ENCODE measurements at regions not wholly inside any gene's neighbourhood (a gene's known extent, or its start where the extent isn't known, plus 50 kb on each side); places are given as distances from the start of the nearest gene placed in this dataset.

DNA sequence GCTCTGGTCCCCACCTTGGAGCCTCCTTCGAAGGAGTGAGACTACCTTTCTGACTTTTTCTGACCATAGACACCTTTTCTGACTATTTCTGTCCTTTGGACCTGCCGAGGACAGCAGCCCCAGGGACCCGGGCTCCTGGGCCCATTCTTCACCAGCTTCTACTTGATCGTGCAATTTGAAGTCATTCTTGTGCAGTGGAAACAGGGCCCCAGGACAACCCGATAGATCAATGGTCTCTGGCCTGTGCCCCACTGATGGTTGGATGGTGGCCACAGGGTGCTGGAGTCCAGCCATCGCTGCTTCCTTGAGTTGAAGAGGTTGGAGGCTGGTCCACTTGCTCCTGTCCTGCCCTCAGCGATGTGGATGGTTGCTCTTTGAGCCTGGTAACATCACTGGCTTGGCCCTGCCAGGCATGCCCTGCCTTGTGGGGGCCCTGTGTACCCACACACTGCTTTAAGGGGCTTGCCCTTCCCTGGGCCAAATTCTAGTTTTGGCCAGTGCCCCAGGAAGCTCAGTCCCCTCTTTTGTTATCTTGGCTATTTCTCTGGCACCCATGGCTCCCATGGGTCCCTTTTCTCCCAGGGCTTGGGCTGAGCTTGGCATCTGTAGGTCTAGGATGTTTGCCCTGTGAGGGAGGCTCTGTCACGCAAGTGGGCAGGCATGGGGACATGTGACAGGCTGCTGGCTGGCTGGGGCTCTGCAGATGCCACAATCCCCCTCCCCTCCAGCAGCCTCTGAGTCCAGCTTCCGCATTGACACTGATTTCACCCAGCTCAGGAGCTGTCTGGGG is 375.6 kb upstream of the NUPR2 start:
- no peak overlapping the region for H2AFZ ChIP-seq
- H3K36me3 ChIP-seq (ENCODE audit: low read depth): no peaks in the 10 kb centered on the region
- BruUV-seq (replicated peaks): no TSS peak
- H3K9me3 ChIP-seq (ENCODE audit: insufficient read depth, low read depth): no peaks in the 10 kb centered on the region
- no peak overlapping the region for H3K4me3 ChIP-seq
- no peak overlapping the region for H3K4me2 ChIP-seq
- no peaks in the 10 kb centered on the region for H3K9me2 ChIP-seq (ENCODE audit: insufficient read depth)
- H3F3A ChIP-seq (ENCODE audit: insufficient read depth, low read depth): no peaks in the 10 kb centered on the region
- CTCF ChIA-PET: no interaction called here
- no peak overlapping the region for H3K27ac ChIP-seq
- no peak for TF ChIP-seq EZH2 (IDR thresholded peaks at IDR 0.05; ENCODE audit: low read depth)
- TF ChIP-seq, protein P1, sequence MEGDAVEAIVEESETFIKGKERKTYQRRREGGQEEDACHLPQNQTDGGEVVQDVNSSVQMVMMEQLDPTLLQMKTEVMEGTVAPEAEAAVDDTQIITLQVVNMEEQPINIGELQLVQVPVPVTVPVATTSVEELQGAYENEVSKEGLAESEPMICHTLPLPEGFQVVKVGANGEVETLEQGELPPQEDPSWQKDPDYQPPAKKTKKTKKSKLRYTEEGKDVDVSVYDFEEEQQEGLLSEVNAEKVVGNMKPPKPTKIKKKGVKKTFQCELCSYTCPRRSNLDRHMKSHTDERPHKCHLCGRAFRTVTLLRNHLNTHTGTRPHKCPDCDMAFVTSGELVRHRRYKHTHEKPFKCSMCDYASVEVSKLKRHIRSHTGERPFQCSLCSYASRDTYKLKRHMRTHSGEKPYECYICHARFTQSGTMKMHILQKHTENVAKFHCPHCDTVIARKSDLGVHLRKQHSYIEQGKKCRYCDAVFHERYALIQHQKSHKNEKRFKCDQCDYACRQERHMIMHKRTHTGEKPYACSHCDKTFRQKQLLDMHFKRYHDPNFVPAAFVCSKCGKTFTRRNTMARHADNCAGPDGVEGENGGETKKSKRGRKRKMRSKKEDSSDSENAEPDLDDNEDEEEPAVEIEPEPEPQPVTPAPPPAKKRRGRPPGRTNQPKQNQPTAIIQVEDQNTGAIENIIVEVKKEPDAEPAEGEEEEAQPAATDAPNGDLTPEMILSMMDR (conservative IDR thresholded peaks at IDR 0.05): no peak
- no peaks in the 10 kb centered on the region for H3K27me3 ChIP-seq (ENCODE audit: insufficient read depth, low read depth)
- DNase-seq: no peak
- POLR2A ChIA-PET (ENCODE audit: unreplicated experiment): no interaction called here
- no peaks in the 10 kb centered on the region for H3K4me1 ChIP-seq (replicated peaks; ENCODE audit: insufficient read depth)
- H3K79me2 ChIP-seq (ENCODE audit: low read depth): no peaks in the 10 kb centered on the region
- intact Hi-C loops (cut with micrococcal nuclease; ENCODE audit: unreplicated experiment): no loop called here
- no peaks in the 10 kb centered on the region for H4K20me1 ChIP-seq (ENCODE audit: insufficient read depth)

DNA sequence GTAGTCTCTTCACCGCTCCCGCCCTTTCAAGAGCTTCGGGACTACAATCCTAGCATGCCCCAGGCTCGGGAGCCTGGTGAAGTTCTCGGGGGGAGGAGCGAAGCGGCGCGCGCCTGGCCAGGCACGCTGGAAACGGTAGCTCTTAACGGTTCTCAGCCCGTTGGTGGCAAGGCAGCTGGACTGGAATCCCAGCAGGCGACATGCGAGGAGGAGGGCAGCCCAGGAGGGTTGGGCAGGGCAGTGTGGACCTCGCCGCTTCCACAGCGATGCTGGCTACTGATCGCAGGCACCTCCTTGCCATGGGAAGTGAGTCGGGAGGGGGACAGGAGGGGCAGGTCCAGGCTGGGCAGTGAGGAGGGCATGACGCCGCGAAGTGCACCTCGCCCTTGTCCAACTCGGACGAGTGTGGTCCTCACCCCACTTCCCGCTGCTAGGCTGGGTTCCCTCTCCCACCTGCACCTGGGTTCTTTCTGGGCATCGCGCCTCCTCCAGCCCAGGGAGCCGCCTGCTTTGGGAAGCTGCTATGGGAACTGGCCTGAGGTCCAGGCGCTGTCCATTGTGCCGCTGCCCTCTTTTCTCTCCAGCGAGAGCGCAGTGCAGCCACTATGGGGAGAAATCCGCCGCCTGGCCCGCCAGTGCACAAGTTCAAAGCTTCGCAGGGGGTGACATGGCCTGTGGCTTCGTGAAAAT is 367.8 kb upstream of the NUPR2 start:
- H3K79me2 ChIP-seq (ENCODE audit: low read depth): no peaks in the 10 kb centered on the region
- DNase-seq: no peak
- ChIA-PET CTCF (no interaction called here), POLR2A (ENCODE audit: unreplicated experiment) (no interaction called here)
- intact Hi-C loops (cut with micrococcal nuclease; ENCODE audit: unreplicated experiment): no loop called here
- H3K4me1 ChIP-seq (replicated peaks; ENCODE audit: insufficient read depth): no peaks in the 10 kb centered on the region
- no peak overlapping the region for H3K4me3 ChIP-seq
- no peak overlapping the region for H3K4me2 ChIP-seq
- H3K36me3 ChIP-seq (ENCODE audit: low read depth): no peaks in the 10 kb centered on the region
- H3K27me3 ChIP-seq (ENCODE audit: insufficient read depth, low read depth): no peaks in the 10 kb centered on the region
- BruUV-seq (replicated peaks): no TSS peak
- no peaks in the 10 kb centered on the region for H4K20me1 ChIP-seq (ENCODE audit: insufficient read depth)
- no peak overlapping the region for H3K27ac ChIP-seq
- TF ChIP-seq EZH2 (IDR thresholded peaks at IDR 0.05; ENCODE audit: low read depth): no peak
- TF ChIP-seq, protein P1 (conservative IDR thresholded peaks at IDR 0.05): no peak
- H3K9me2 ChIP-seq (ENCODE audit: insufficient read depth): no peaks in the 10 kb centered on the region
- H3F3A ChIP-seq (ENCODE audit: insufficient read depth, low read depth): no peaks in the 10 kb centered on the region
- peaks cover 5% of the 10 kb centered on the region; the same call in 1 of the 2 replicates for H3K9me3 ChIP-seq (ENCODE audit: insufficient read depth, low read depth)
- H2AFZ ChIP-seq: no peak overlapping the region

DNA sequence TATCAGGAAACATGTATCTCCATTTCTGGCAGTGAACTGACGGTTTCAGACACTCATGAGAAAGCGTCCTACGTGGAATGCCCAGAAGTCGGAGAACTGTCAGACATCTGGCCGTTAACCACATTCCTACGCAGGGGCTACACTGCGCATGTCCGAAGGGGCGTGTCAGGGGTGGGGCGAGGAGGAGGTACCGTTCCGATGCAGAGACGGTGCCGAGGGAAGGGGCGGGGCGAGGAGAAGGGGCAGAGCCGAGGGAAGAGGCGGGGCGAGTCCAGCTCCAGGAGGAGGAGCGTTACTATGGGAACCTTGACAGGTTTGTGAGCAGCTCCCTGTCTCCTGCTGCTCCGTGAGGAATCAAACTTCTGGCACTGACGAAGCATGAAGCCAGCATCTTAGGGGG is 366.9 kb upstream of the NUPR2 start:
- BruUV-seq (replicated peaks): no TSS peak
- H3K27ac ChIP-seq: no peak overlapping the region
- H3K4me3 ChIP-seq: no peak overlapping the region
- H3K4me1 ChIP-seq (replicated peaks; ENCODE audit: insufficient read depth): no peaks in the 10 kb centered on the region
- H3K36me3 ChIP-seq (ENCODE audit: low read depth): no peaks in the 10 kb centered on the region
- no peak for TF ChIP-seq EZH2 (IDR thresholded peaks at IDR 0.05; ENCODE audit: low read depth)
- TF ChIP-seq, protein P1 (conservative IDR thresholded peaks at IDR 0.05): no peak
- DNase-seq: no peak
- H3K9me3 ChIP-seq (ENCODE audit: insufficient read depth, low read depth): peaks cover 5% of the 10 kb centered on the region; the same call in 1 of the 2 replicates
- H3F3A ChIP-seq (ENCODE audit: insufficient read depth, low read depth): no peaks in the 10 kb centered on the region
- intact Hi-C loops (cut with micrococcal nuclease; ENCODE audit: unreplicated experiment): no loop called here
- H2AFZ ChIP-seq: no peak overlapping the region
- H3K9me2 ChIP-seq (ENCODE audit: insufficient read depth): no peaks in the 10 kb centered on the region
- ChIA-PET POLR2A (ENCODE audit: unreplicated experiment) (no interaction called here), CTCF (no interaction called here)
- no peaks in the 10 kb centered on the region for H4K20me1 ChIP-seq (ENCODE audit: insufficient read depth)
- no peaks in the 10 kb centered on the region for H3K79me2 ChIP-seq (ENCODE audit: low read depth)
- H3K4me2 ChIP-seq: no peak overlapping the region
- H3K27me3 ChIP-seq (ENCODE audit: insufficient read depth, low read depth): no peaks in the 10 kb centered on the region

Measured in PC-9 (cell line).